DMS 273 treated with DMSO at 0.1 percent for 48 hours (cell line): ENCODE measurements at regions not wholly inside any gene's neighbourhood (a gene's known extent, or its start where the extent isn't known, plus 50 kb on each side); places are given as distances from the start of the nearest gene placed in this dataset.
A peak's percentile ranks its signal among the peaks of the same experiment; 100 is the strongest.

Experiments
- DNase-seq: peaks from one replicate; lab custom pipeline; 2025; lab: John Stamatoyannopoulos, UW

GRCh38 chr17:34174496-34174895 lies 80.6 kb upstream of the CCL2 start:
- DNase-seq: no peak

GRCh38 chr17:34176440-34176839 lies 78.6 kb upstream of the CCL2 start:
- DNase-seq: no peak

GRCh38 chr17:34177642-34178041 lies 77.4 kb upstream of the CCL2 start:
- DNase-seq: no peak

- no peak for DNase-seq
Measured at GRCh38 chr17:34178092-34178491, 77.0 kb upstream of the CCL2 start.

- no peak for DNase-seq
Measured at GRCh38 chr17:34182036-34182803, 72.9 kb upstream of the CCL2 start.

GRCh38 chr17:34195987-34196386 lies 59.1 kb upstream of the CCL2 start:
- no peak for DNase-seq

GRCh38 chr17:34198519-34198918 lies 56.6 kb upstream of the CCL2 start:
- DNase-seq: no peak

GRCh38 chr17:34199454-34199853 lies 55.6 kb upstream of the CCL2 start:
- DNase-seq: no peak

GRCh38 chr17:34199932-34200534 lies 55.1 kb upstream of the CCL2 start:
- DNase-seq: peak; percentile 45

GRCh38 chr17:34201225-34201624 lies 53.9 kb upstream of the CCL2 start:
- DNase-seq: no peak

- DNase-seq: no peak
Measured at GRCh38 chr17:34201767-34202166, 53.3 kb upstream of the CCL2 start.

GRCh38 chr17:34203018-34203638 lies 52.0 kb upstream of the CCL2 start:
- no peak for DNase-seq

GRCh38 chr17:34204402-34204801 lies 50.7 kb upstream of the CCL2 start:
- DNase-seq: no peak
